Skin epidermis (tissue), 12 donors: ENCODE measurements at regions not wholly inside any gene's neighbourhood (a gene's known extent, or its start where the extent isn't known, plus 50 kb on each side); places are given as distances from the start of the nearest gene placed in this dataset.
"Not testable (repeated sequence)": the region's sequence is repeated elsewhere in the genome, so short reads cannot be mapped to it uniquely, and the experiment has no call there.

Source experiments
- H3K27ac ChIP-seq, 21 experiments: fragments of 200-600 bp; sonication (generic) in 11 of 21; one replicate each; pipeline ENCODE4 v1.5.0; 2020; ENCODE audit warnings: mild to moderate bottlenecking in 3 of 21, inconsistent platforms in 2 of 21, moderate library complexity in 2 of 21
- H3K4me3 ChIP-seq, 7 experiments: fragments of 200-600 bp; sonication (generic) in 2 of 7; one replicate each; pipeline ENCODE4 v1.5.0; 2020; ENCODE audit warnings: inconsistent platforms in 2 of 7, mild to moderate bottlenecking in 2 of 7, moderate library complexity in 1 of 7

DNA sequence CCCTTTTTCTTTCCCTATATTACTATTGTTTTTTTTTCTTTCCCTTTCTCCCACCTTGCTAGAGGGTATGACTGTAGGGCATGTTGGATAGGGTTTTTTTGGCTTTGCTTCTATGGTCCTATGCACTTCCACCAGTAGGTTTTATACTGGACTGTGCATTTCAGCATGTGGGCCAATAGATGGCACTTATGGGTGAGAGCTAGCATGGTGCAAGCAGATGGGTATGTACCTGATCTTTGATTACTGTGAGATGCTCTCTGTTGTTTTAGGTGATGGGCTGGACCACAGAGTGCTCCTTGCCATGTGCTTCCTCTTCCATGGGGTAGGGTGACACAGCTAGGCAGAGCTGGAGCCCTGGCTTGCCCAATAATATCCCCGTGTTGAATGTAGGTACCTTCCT, 128.5 kb upstream of the CHD6 start:
- Histone ChIP-seq H3K27ac (no peak overlapping the region), H3K4me3 (no peak overlapping the region)

GRCh38 chr20:41738604-41739206, 120.5 kb upstream of the CHD6 start:
- Histone ChIP-seq H3K27ac (no peak overlapping the region), H3K4me3 (no peak overlapping the region)

GRCh38 chr20:41735949-41736348, 117.8 kb upstream of the CHD6 start:
- Histone ChIP-seq H3K27ac (no peak overlapping the region), H3K4me3 (no peak overlapping the region)

DNA sequence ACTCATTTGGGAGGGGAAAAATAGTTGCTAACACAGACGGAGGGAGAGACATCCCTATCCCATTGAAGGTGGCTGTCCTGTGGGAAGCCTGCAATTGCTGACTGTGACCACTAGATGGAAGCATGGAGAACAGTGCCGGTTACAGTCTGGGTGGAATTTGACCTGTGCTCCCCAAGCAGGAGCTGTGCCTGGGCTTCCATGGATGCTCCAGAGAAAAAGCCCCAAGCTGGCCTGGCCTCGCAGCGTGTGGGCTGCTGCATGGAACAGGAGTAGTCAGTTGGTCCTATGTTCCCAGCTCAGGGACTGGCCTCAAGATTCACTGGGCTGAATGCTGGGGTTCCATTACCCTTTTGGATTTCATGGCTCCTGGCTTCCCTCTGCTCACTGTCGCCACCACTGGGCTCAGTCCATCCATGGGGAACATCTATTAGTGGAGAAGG, 116.3 kb upstream of the CHD6 start:
- Histone ChIP-seq H3K27ac (no peak overlapping the region), H3K4me3 (no peak overlapping the region)

GRCh38 chr20:41733151-41733550, 115.0 kb upstream of the CHD6 start:
- H3K27ac ChIP-seq, result no peak overlapping the region
- no peak overlapping the region for H3K4me3 ChIP-seq

DNA sequence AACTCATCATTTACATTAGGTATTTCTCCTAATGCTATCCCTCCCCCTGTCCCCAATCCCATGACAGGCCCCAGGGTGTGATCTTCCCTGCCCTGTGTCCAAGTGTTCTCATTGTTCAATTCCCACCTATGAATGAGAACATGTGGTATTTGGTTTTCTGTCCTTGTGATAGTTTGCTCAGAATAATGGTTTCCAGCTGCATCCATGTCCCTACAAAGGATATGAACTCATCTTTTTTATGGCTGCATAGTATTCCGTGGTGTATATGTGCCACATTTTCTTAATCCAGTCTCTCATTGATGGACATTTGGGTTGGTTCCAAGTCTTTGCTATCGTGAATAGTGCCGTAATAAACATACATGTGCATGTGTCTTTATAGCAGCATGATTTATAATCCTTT, 113.0 kb upstream of the CHD6 start:
- H3K4me3 ChIP-seq, H3K27ac ChIP-seq: not testable (repeated sequence)

DNA sequence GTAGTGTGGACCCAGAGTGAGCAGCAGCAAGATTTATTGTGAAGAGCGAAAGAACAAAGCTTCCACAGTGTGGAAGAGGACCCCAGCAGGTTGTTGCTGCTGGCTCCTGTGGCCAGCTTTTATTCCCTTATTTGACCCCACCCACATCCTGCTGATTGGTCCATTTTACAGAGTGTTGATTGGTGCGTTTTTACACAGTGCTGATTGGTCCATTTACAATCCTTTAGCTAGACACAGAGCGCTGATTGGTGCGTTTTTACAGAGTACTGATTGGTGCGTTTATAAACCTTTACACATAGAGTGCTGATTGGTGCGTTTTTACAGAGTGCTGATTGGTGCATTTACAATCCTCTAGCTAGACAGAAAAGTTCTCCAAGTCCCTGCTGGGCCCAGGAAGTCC, 109.5 kb upstream of the CHD6 start:
- not testable (repeated sequence) for H3K27ac ChIP-seq, H3K4me3 ChIP-seq

GRCh38 chr20:41726727-41727126, 108.5 kb upstream of the CHD6 start:
- H3K4me3 ChIP-seq, result no peak overlapping the region
- H3K27ac ChIP-seq, result no peak overlapping the region

DNA sequence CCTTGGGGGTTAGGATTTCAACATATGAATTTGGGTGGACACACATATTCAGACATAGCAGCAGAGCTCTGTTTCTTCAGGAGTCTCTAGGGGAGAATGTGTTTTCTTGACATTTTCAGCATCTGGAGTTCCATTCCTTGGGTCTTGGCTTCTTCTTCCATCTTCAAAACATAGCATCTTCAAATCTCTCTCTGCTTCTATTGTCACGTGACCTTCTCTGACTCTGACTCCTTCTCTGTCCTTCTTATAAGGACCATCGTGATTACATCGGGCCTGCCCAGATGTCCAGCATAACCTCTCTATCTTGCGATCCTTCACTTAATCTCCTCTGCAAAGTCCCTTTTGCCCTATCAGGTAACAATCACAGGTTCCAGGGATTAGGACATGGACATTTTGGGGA, 101.0 kb upstream of the CHD6 start:
- Histone ChIP-seq H3K4me3 (no peak overlapping the region), H3K27ac (no peak overlapping the region)

DNA sequence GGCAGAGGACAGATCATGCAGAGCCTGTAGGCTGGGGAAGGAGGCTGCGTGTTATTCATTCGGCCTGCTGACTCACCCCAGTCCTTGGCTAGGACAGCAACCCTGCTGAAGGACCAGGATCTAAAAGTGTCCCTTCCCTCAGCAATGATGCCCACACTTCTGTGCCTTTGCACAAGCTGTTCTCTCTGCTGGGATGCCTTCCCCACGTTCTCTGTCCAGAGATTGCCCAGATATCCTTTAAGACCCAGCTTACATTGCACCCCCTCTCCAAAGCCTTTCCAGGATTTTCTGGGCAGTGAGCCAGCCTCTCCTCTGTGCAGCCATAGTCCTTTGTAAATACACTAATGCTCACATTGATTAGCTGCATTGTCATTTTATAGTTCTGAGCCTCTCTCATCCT, 99.3 kb upstream of the CHD6 start:
- no peak overlapping the region for H3K27ac ChIP-seq
- no peak overlapping the region for H3K4me3 ChIP-seq

GRCh38 chr20:41716911-41717310, 98.7 kb upstream of the CHD6 start:
- H3K27ac ChIP-seq, result no peak overlapping the region
- no peak overlapping the region for H3K4me3 ChIP-seq

DNA sequence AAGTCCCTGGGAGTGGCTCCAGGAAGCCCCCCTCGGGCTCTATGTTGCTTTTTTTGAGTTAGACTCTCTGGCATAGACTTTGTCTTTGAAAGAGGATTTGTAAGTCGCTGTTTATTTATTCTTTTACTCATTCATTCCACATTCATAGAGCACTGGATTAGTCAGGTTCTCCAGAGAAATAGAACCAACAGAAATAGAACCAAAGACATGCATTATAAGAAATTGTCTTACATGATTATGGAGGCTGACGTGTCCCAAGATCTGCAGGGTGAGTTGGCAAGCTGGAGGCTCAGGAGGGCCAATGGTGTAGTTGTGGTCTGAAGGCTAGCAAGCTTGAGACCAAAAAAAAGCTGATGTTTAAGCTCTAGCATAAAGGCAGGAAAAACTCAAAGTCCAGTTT, 98.3 kb upstream of the CHD6 start:
- Histone ChIP-seq H3K4me3 (no peak overlapping the region), H3K27ac (no peak overlapping the region)

GRCh38 chr20:41715526-41715925, 97.3 kb upstream of the CHD6 start:
- Histone ChIP-seq H3K4me3 (no peak overlapping the region), H3K27ac (no peak overlapping the region)

DNA sequence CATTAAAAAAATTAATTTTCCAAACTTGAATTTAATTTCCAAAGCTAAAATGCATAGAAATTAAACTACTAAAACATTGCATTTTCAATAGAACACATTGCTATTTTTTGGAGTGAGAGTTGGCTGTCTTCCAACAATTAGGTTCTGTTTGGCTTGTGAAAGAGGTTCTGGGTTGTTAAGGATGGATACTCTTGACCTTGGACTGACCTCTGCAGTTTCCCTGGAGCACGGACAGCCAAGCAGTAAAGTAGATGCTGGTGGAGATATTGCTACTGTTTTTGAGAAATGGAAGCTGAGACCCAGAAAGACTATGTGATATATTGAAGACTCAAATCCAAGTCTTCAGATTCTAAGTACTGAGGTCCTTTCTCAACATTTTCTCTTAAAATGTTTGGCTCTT, 95.9 kb upstream of the CHD6 start:
- Histone ChIP-seq H3K4me3 (no peak overlapping the region), H3K27ac (no peak overlapping the region)

- Histone ChIP-seq H3K4me3 (no peak overlapping the region), H3K27ac (no peak overlapping the region)
Observed at GRCh38 chr20:41704896-41705295, 86.7 kb upstream of the CHD6 start.

DNA sequence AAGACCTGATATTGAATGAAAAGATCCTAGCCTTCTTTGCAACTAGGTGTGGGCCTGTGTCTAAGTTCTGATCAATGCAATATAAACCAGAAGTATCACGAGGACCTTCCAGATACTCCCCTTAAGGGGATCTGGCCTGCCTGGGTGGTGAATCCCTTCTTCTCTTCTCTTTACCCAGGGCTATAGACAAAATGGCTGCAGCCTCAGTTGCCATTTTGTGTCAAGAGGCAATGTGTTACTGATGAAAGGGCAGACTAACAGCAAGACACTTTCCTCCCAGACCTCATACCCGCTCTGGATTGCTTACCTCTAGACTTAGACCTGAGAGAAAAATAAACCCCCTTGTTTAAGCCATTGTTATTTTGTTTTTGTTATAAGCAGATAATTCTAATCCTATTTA, 84.5 kb upstream of the CHD6 start:
- H3K4me3 ChIP-seq, result no peak overlapping the region
- H3K27ac ChIP-seq, result no peak overlapping the region

GRCh38 chr20:41701588-41702348, 83.6 kb upstream of the CHD6 start:
- no peak overlapping the region for H3K4me3 ChIP-seq
- H3K27ac ChIP-seq, result no peak overlapping the region

- H3K27ac ChIP-seq, H3K4me3 ChIP-seq: not testable (repeated sequence)
Observed at GRCh38 chr20:41699673-41700072, 81.5 kb upstream of the CHD6 start.

GRCh38 chr20:41697861-41698559, 79.8 kb upstream of the CHD6 start:
- Histone ChIP-seq H3K27ac (no peak overlapping the region), H3K4me3 (no peak overlapping the region)

DNA sequence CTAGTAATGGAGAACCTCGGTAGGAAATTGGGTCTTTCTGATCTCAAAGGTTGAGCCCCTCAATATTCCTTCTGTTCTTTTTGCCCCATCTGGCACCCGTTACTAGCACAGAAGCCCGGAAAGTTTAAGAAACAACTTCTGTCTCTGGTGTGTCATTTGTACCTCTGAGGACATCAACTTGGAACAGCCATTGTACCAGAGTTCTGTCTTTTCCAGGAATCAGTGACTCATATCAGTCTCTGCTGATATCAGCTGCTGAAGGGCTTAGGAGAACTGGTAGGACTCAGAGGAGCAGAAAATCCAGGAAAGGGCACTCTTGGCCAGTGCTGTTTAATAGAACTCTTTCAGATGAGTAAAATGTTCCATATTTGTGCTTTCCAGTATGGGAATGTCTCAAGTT, 78.3 kb upstream of the CHD6 start:
- Histone ChIP-seq H3K27ac (no peak overlapping the region), H3K4me3 (no peak overlapping the region)

DNA sequence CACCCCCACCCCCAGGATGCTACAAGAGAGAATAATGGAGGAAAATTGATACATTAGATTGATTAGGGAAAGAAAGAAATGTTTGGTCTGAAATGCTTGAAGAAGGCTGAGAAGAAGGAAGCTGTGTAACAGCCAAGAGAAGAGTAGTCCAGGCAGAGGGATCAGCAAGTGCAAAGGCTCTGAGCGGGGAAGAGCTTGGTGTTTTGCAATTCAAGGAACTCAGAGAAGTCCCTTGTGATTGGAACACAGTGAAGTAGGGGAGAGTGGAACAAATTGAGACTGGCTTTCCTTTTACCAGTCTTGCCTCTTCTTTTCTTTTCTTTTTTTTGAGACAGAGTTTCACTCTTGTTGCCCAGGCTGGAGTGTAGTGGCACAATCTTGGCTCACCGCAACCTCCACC, 76.6 kb upstream of the CHD6 start:
- Histone ChIP-seq H3K4me3 (no peak overlapping the region), H3K27ac (no peak overlapping the region)
